Spleen (tissue), 11 donors: ENCODE measurements at regions not wholly inside any gene's neighbourhood (a gene's known extent, or its start where the extent isn't known, plus 50 kb on each side); places are given as distances from the start of the nearest gene placed in this dataset.

Experiments used
- DNase-seq: peaks from one replicate; pipeline ENCODE4 v3.0.0-alpha.2; 2020
- H3K27ac ChIP-seq, 8 donors: fragments of 200-600 bp; sonication (generic) in 7 of 8; 1 replicate in 4 of 8; 2 replicates in 4 of 8; pipeline versions ENCODE4 v1.5.0 to v1.8.0; 2016 to 2021; ENCODE audit warnings: inconsistent platforms in 4 of 8, mild to moderate bottlenecking in 4 of 8, moderate library complexity in 1 of 8
- H3K27me3 ChIP-seq, 7 donors: fragments of 200-600 bp; sonication (generic) in 6 of 7; replicated peaks in 1 of 7; 1 replicate in 4 of 7; 2 replicates in 3 of 7; pipeline versions ENCODE4 v1.5.0 to v1.8.0; 2016 to 2021; ENCODE audit warnings: inconsistent platforms in 3 of 7, mild to moderate bottlenecking in 1 of 7
- H3K36me3 ChIP-seq, 6 donors: fragments of 200-600 bp; sonication (generic) in 5 of 6; 1 replicate in 4 of 6; 2 replicates in 2 of 6; pipeline versions ENCODE4 v1.5.0 to v1.8.0; 2016 to 2021; ENCODE audit warnings: inconsistent platforms in 2 of 6
- H3K4me1 ChIP-seq, 6 donors: fragments of 200-600 bp; sonication (generic) in 5 of 6; 1 replicate in 3 of 6; 2 replicates in 3 of 6; pipeline versions ENCODE4 v1.5.0 to v1.8.0; 2016 to 2021; ENCODE audit warnings: inconsistent platforms in 3 of 6
- H3K4me3 ChIP-seq, 8 donors: fragments of 200-600 bp; sonication (generic) in 7 of 8; 1 replicate in 4 of 8; 2 replicates in 4 of 8; pipeline versions ENCODE4 v1.5.0 to v1.8.0; 2016 to 2021; ENCODE audit warnings: inconsistent platforms in 4 of 8, mild to moderate bottlenecking in 4 of 8, moderate library complexity in 2 of 8
- H3K9me3 ChIP-seq, 8 donors: fragments of 200-600 bp; sonication (generic) in 7 of 8; 1 replicate in 4 of 8; 2 replicates in 4 of 8; pipeline versions ENCODE4 v1.5.0 to v1.8.0; 2016 to 2021; ENCODE audit warnings: inconsistent platforms in 4 of 8
- POLR2A ChIP-seq, 3 donors: fragments of 450-650 bp; IDR thresholded peaks; one replicate each; pipeline ENCODE4 v1.5.1; 2017; ENCODE audit warnings: antibody characterized with exemption in 3 of 3, mild to moderate bottlenecking in 1 of 3
- POLR2AphosphoS5 ChIP-seq, 3 donors: sonication (generic); formaldehyde crosslinking; IDR thresholded peaks; one replicate each; pipeline ENCODE4 v1.5.1; 2017; ENCODE audit warnings: antibody characterized with exemption in 3 of 3
- WGBS, 5 donors: extraction: QIAGEN DNeasy Blood & Tissue Kit in 3 of 5; methylation state at CpG; one replicate each; pipeline versions ENCODE4 v1.1.5 to v1.1.7; 2013 to 2018; 5-methylcytosine and 5-hydroxymethylcytosine counted together
- intact Hi-C: fragments of 100-400 bp; cut with DNase I; formaldehyde crosslinking; loops from one replicate; pipeline ENCODE4 v1.15.0; 2023; ENCODE audit warnings: low total_unique reads
- TF ChIP-seq, protein P1 (sequence below), 11 experiments: fragments of 200-600 bp in 7 of 11; fragments of 450-650 bp in 4 of 11; sonication (generic) in 4 of 11; IDR thresholded peaks in 8 of 11; conservative IDR thresholded peaks in 3 of 11; 1 replicate in 7 of 11; 2 replicates in 4 of 11; pipeline versions ENCODE4 v1.4.0 to v1.8.0; 2016 to 2021; ENCODE audit warnings: antibody characterized with exemption in 11 of 11, inconsistent platforms in 4 of 11, mild to moderate bottlenecking in 1 of 11
- donor health status: healthy with polysubstance abuse.
- donor health status: DM: no; HTN: no; CAD: no; lungs with moderate emphysema.
- donor health status: DM: no; HTN: no; CAD: no.
- donor health status: Bipolar disorder and iron deficiency.
- donor health status: healthy.
- donor health status: DM: no; HTN: no; CAD: no.
- donor health status: DM: yes; HTN: yes; CAD: no.

DNA sequence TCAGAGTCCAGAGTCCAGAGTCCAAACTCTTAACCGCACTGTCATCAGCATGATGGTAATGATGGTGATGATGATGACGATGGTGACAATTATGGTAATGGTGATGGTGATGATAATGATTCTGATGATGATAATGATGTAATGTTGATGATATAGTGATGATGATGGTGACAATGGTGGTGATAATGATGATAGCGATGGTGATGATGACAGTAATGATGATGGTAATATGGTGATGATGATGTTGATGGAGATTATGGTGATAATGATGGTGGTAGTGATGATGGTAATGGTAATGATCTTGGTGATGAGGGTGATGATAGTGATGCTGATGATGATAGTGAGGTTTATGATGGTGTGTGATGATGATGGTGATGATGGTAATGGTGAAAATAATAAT lies 367.8 kb upstream of the CDH4 start:
- H3K27ac ChIP-seq = no peak overlapping the region
- TF ChIP-seq, protein P1, sequence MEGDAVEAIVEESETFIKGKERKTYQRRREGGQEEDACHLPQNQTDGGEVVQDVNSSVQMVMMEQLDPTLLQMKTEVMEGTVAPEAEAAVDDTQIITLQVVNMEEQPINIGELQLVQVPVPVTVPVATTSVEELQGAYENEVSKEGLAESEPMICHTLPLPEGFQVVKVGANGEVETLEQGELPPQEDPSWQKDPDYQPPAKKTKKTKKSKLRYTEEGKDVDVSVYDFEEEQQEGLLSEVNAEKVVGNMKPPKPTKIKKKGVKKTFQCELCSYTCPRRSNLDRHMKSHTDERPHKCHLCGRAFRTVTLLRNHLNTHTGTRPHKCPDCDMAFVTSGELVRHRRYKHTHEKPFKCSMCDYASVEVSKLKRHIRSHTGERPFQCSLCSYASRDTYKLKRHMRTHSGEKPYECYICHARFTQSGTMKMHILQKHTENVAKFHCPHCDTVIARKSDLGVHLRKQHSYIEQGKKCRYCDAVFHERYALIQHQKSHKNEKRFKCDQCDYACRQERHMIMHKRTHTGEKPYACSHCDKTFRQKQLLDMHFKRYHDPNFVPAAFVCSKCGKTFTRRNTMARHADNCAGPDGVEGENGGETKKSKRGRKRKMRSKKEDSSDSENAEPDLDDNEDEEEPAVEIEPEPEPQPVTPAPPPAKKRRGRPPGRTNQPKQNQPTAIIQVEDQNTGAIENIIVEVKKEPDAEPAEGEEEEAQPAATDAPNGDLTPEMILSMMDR (IDR thresholded peaks at IDR 0.05 in 8 of 11, conservative IDR thresholded peaks at IDR 0.05 in 3 of 11) = no peak
- TF ChIP-seq POLR2AphosphoS5 (IDR thresholded peaks at IDR 0.05) (no peak), POLR2A (IDR thresholded peaks at IDR 0.05) (no peak)
- intact Hi-C loops = no loop called here
- H3K27me3 ChIP-seq = no peaks in the 10 kb centered on the region
- DNase-seq = no peak
- H3K4me1 ChIP-seq = no peaks in the 10 kb centered on the region
- H3K36me3 ChIP-seq = no peaks in the 10 kb centered on the region
- no peak overlapping the region for H3K4me3 ChIP-seq
- 93 to 96% (median 95%) methylated on average over 3 of the region's 3 CpGs for WGBS, 5 donors
- peaks cover 0 to 3% (median 0%) of the 10 kb centered on the region in 8 donors for H3K9me3 ChIP-seq

DNA sequence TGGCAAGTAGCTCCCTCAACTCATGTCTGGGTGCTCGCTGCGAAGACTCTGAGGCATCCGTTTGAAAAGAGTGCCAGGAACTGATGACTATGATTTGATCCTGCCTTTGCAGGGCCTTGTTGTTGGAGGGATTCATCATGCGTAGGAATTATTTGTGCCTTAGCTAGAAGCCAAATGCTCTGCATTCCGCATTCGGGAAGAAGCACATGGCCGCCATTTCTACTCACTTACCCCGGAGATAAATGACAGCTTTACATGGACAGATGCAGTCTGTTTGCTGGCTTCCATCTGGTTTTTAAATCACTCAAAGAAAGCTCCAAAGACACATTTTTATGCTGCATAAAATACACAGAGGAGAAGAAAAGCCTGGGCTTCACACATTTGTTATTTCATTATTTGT lies 363.3 kb upstream of the CDH4 start:
- Histone ChIP-seq H3K27me3 (no peaks in the 10 kb centered on the region), H3K4me3 (no peak overlapping the region), H3K36me3 (no peaks in the 10 kb centered on the region), H3K9me3 (peaks cover 0 to 7% (median 0%) of the 10 kb centered on the region in 8 donors), H3K27ac (no peak overlapping the region), H3K4me1 (no peaks in the 10 kb centered on the region)
- TF ChIP-seq POLR2A (IDR thresholded peaks at IDR 0.05) (no peak), POLR2AphosphoS5 (IDR thresholded peaks at IDR 0.05) (no peak)
- TF ChIP-seq, protein P1 (IDR thresholded peaks at IDR 0.05 in 8 of 11, conservative IDR thresholded peaks at IDR 0.05 in 3 of 11) = no peak
- no peak for DNase-seq
- intact Hi-C loops = no loop called here
- 86 to 91% (median 89%) methylated on average over 8 of the region's 8 CpGs for WGBS, 5 donors

DNA sequence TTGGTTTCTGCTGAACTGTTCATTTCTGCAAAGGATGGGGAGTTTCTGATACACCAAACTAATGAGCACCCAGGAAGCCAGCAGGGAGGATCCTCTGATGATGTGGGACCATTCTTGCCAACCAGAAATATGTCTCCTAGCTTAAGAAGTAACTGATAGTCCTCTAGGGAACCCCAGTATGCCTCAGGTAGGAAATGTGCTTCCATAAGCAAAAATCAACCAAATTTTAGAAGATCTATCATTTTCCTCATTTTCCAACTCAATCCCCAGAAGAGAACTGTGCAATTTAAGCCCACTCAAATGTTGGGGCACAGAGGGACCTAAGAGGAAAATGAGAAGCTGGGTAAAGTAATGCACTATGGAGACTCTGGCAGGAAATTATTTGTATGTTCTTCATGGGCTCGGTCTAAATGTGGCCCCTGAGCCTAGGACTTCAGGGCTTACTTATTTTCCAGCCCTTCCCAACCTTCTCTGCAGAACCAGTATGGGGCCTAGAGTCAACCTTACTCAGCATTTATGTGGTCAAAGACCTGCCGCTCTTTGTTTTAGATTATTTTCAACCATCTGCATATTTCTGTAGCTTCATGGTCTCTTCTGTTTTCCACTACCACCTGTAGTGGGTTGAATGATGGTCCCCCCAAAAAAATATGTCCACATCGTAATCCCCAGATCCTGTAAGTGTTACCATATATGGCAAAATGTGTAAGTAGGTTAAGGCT lies 359.8 kb upstream of the CDH4 start:
- H3K27ac ChIP-seq = no peak overlapping the region
- intact Hi-C loops = no loop called here
- H3K4me1 ChIP-seq = no peaks in the 10 kb centered on the region
- no peaks in the 10 kb centered on the region for H3K36me3 ChIP-seq
- no peak for DNase-seq
- peaks cover 0 to 7% (median 0%) of the 10 kb centered on the region in 8 donors for H3K9me3 ChIP-seq
- no peaks in the 10 kb centered on the region for H3K27me3 ChIP-seq
- TF ChIP-seq POLR2A (IDR thresholded peaks at IDR 0.05) (no peak), POLR2AphosphoS5 (IDR thresholded peaks at IDR 0.05) (no peak)
- TF ChIP-seq, protein P1 (IDR thresholded peaks at IDR 0.05 in 8 of 11, conservative IDR thresholded peaks at IDR 0.05 in 3 of 11) = no peak
- no peak overlapping the region for H3K4me3 ChIP-seq
- WGBS, 5 donors = 75 to 90% (median 87%) methylated on average over 3 of the region's 3 CpGs

DNA sequence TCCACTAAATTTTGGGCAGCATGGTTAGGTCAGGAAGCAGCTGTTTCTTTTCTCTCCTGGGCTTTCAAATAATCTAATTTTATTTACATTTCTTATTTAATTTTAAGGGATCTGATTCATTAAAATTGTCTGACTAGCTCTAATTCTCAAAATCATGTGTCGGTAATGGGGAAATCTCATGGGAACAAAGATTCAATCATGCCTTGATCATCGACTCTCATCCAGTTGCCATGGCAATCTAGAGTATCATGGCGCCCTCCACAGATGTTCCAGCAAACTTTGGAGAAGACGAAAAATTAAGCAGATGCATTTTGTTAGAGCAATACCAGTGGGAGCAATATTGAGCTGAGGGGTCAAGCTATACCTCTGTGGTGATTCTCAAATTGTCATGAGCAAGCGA lies 358.0 kb upstream of the CDH4 start:
- intact Hi-C loops = no loop called here
- no peak for DNase-seq

More for the DNA sequence above, 358.0 kb upstream of the CDH4 start:
- no peak overlapping the region for H3K27ac ChIP-seq
- TF ChIP-seq, protein P1 (IDR thresholded peaks at IDR 0.05 in 8 of 11, conservative IDR thresholded peaks at IDR 0.05 in 3 of 11) = no peak
- no peak for TF ChIP-seq POLR2A (IDR thresholded peaks at IDR 0.05)
- TF ChIP-seq POLR2AphosphoS5 (IDR thresholded peaks at IDR 0.05) = no peak
- H3K4me1 ChIP-seq = no peaks in the 10 kb centered on the region
- no peaks in the 10 kb centered on the region for H3K27me3 ChIP-seq
- no peak overlapping the region for H3K4me3 ChIP-seq
- 84 to 89% (median 87%) methylated on average over 5 of the region's 5 CpGs for WGBS, 5 donors
- H3K36me3 ChIP-seq = no peaks in the 10 kb centered on the region
- peaks cover 0 to 4% (median 0%) of the 10 kb centered on the region in 8 donors for H3K9me3 ChIP-seq
